C1 segment of cervical spinal cord (tissue), 14 donors: ENCODE measurements at regions not wholly inside any gene's neighbourhood (a gene's known extent, or its start where the extent isn't known, plus 50 kb on each side); places are given as distances from the start of the nearest gene placed in this dataset.

ENCODE experiments used
- DNase-seq, 14 donors: peaks; one replicate each; lab custom pipeline; 2025; lab: John Stamatoyannopoulos, UW

- DNase-seq: no peak
These were observed 434.7 kb downstream of the TNS3 start for GRCh38 chr7:47147213-47147631.

GRCh38 chr7:47145982-47146381 lies 435.9 kb downstream of the TNS3 start:
- DNase-seq: no peak

GRCh38 chr7:47145186-47145725 lies 436.7 kb downstream of the TNS3 start:
- no peak for DNase-seq

- DNase-seq: no peak
These were observed 438.6 kb downstream of the TNS3 start for GRCh38 chr7:47143339-47143738.

GRCh38 chr7:47142867-47143175 lies 439.1 kb downstream of the TNS3 start:
- DNase-seq: no peak

- no peak for DNase-seq
These were observed 439.6 kb downstream of the TNS3 start for GRCh38 chr7:47142169-47142866.

- no peak for DNase-seq
These were observed 449.4 kb downstream of the TNS3 start for GRCh38 chr7:47132471-47132870.

- DNase-seq: no peak
These were observed 453.2 kb downstream of the TNS3 start for GRCh38 chr7:47128700-47129099.

- no peak for DNase-seq
These were observed 456.4 kb downstream of the TNS3 start for GRCh38 chr7:47125529-47125928.

GRCh38 chr7:47119261-47119865 lies 462.5 kb downstream of the TNS3 start:
- DNase-seq: peak in 1 of 14 donors; percentile 10

GRCh38 chr7:47104206-47104549 lies 477.7 kb downstream of the TNS3 start:
- DNase-seq: no peak

- DNase-seq: no peak
These were observed 478.3 kb downstream of the TNS3 start for GRCh38 chr7:47103498-47104205.

GRCh38 chr7:47102331-47102841 lies 479.5 kb downstream of the TNS3 start:
- DNase-seq: no peak

GRCh38 chr7:47100817-47101435 lies 481.0 kb downstream of the TNS3 start:
- DNase-seq: no peak

- no peak for DNase-seq
These were observed 481.6 kb downstream of the TNS3 start for GRCh38 chr7:47100148-47100816.

- no peak for DNase-seq
These were observed 484.5 kb downstream of the TNS3 start for GRCh38 chr7:47097431-47097830.

- no peak for DNase-seq
These were observed 486.0 kb downstream of the TNS3 start for GRCh38 chr7:47095946-47096345.

GRCh38 chr7:47094462-47094861 lies 487.4 kb downstream of the TNS3 start:
- no peak for DNase-seq

GRCh38 chr7:47093320-47094234 lies 488.3 kb downstream of the TNS3 start:
- no peak for DNase-seq

GRCh38 chr7:47092336-47092735 lies 489.6 kb downstream of the TNS3 start:
- DNase-seq: no peak

- no peak for DNase-seq
These were observed 490.8 kb downstream of the TNS3 start for GRCh38 chr7:47091141-47091540.
